ENCODE measurements at regions not wholly inside any gene's neighbourhood (a gene's known extent, or its start where the extent isn't known, plus 50 kb on each side); places are given as distances from the start of the nearest gene placed in this dataset.

GRCh38 chr12:24467226-24467625, 481.7 kb downstream of the BCAT1 start:
- TF ChIP-seq CTCF (conservative IDR thresholded peaks at IDR 0.05; ENCODE audit: low read depth, low read length), result no peak
- DNase-seq (ENCODE audit: low read depth), result no peak
- H3K4me3 ChIP-seq (ENCODE audit: low read length), result no peak overlapping the region

GRCh38 chr12:24463375-24463774, 485.5 kb downstream of the BCAT1 start:
- TF ChIP-seq CTCF (conservative IDR thresholded peaks at IDR 0.05; ENCODE audit: low read depth, low read length), result no peak
- no peak for DNase-seq (ENCODE audit: low read depth)
- no peak overlapping the region for H3K4me3 ChIP-seq (ENCODE audit: low read length)

GRCh38 chr12:24462946-24463345, 486.0 kb downstream of the BCAT1 start:
- no peak overlapping the region for H3K4me3 ChIP-seq (ENCODE audit: low read length)
- DNase-seq (ENCODE audit: low read depth), result no peak

GRCh38 chr12:24460506-24460905, 488.4 kb downstream of the BCAT1 start:
- TF ChIP-seq CTCF (conservative IDR thresholded peaks at IDR 0.05; ENCODE audit: low read depth, low read length), result no peak
- no peak overlapping the region for H3K4me3 ChIP-seq (ENCODE audit: low read length)
- no peak for DNase-seq (ENCODE audit: low read depth)

More at GRCh38 chr12:24462946-24463345, 486.0 kb downstream of the BCAT1 start:
- no peak for TF ChIP-seq CTCF (conservative IDR thresholded peaks at IDR 0.05; ENCODE audit: low read depth, low read length)

GRCh38 chr12:24460099-24460498, 488.8 kb downstream of the BCAT1 start:
- TF ChIP-seq CTCF (conservative IDR thresholded peaks at IDR 0.05; ENCODE audit: low read depth, low read length), result no peak
- no peak overlapping the region for H3K4me3 ChIP-seq (ENCODE audit: low read length)
- no peak for DNase-seq (ENCODE audit: low read depth)

- DNase-seq (ENCODE audit: low read depth), result no peak
- TF ChIP-seq CTCF (conservative IDR thresholded peaks at IDR 0.05; ENCODE audit: low read depth, low read length), result no peak
These were observed 493.1 kb downstream of the BCAT1 start for GRCh38 chr12:24455811-24456210.

GRCh38 chr12:24447678-24448077, 498.2 kb upstream of the SOX5 start:
- no peak for TF ChIP-seq CTCF (conservative IDR thresholded peaks at IDR 0.05; ENCODE audit: low read depth, low read length)
- DNase-seq (ENCODE audit: low read depth), result no peak
- H3K4me3 ChIP-seq (ENCODE audit: low read length), result no peak overlapping the region

More at GRCh38 chr12:24455811-24456210, 493.1 kb downstream of the BCAT1 start:
- no peak overlapping the region for H3K4me3 ChIP-seq (ENCODE audit: low read length)
